ENCODE measurements at regions not wholly inside any gene's neighbourhood (a gene's known extent, or its start where the extent isn't known, plus 50 kb on each side); places are given as distances from the start of the nearest gene placed in this dataset.

DNA sequence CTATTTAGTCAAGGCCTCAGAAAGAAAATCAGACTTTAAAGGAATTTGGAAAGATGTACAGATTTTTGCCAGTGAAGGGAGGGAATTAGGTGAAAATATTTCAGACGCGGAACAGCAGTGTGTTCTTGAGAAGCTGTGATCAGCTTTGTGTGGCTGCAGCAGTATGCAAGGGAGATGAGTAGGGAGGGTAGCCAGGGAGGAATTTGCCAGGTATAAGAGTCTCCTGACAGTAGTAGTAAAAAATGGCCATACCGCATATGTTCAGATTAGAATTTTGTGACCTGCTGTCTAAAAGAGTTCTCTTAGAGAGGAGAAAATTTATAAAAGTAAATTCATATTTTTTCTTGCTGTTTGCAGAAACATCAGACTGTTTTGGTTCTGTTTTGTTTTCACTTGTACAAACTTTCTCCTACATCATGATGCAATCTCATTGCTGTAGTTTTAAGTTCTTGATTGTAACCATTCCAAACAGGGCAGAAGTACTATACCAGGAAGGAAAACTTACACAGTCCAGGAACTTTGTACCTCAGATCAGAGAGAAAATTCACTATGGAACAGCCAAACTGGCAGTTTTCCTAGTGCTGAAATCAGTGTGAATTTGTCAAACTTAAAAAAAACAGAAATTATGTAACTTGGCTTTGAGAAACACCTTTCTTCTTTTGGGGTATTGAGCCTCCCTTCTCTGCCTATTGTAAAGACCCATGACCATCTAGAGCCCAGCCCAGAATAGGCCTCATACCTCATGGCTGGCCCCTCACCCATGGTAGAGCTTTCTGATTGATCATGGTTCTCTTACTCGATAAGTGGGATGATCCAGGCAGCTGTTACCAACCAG is 78.4 kb upstream of the NR3C1 start:
- DNase-seq, result no peak
- no peak overlapping the region for H3K4me3 ChIP-seq (ENCODE audit: low read length in 3 of 3)
- no peaks in the 10 kb centered on the region for H3K27me3 ChIP-seq (ENCODE audit: control insufficient read depth, insufficient read depth, low read length)
- no peaks in the 10 kb centered on the region for H3K4me1 ChIP-seq (ENCODE audit: control insufficient read depth in 2 of 3, insufficient read depth in 2 of 3, low read depth in 1 of 3, low read length in 3 of 3)
- FAIRE-seq, result no peak
- intact Hi-C loops (cut with DNase I), result no loop called here
- no peak for TF ChIP-seq CTCF (IDR thresholded peaks at IDR 0.05; ENCODE audit: borderline replicate concordance, extremely low read depth, insufficient read depth)
- H3K36me3 ChIP-seq (ENCODE audit: control insufficient read depth in 2 of 3, insufficient read depth in 3 of 3, low read length in 3 of 3), result no peaks in the 10 kb centered on the region
- no peak overlapping the region for H3K27ac ChIP-seq (ENCODE audit: low read depth in 2 of 2, low read length in 2 of 2)
- no peaks in the 10 kb centered on the region for H3K9me3 ChIP-seq (ENCODE audit: control insufficient read depth in 2 of 3, insufficient read depth in 1 of 3, low read length in 3 of 3)
- no peak overlapping the region for H3K9ac ChIP-seq (ENCODE audit: low read length in 3 of 3)

DNA sequence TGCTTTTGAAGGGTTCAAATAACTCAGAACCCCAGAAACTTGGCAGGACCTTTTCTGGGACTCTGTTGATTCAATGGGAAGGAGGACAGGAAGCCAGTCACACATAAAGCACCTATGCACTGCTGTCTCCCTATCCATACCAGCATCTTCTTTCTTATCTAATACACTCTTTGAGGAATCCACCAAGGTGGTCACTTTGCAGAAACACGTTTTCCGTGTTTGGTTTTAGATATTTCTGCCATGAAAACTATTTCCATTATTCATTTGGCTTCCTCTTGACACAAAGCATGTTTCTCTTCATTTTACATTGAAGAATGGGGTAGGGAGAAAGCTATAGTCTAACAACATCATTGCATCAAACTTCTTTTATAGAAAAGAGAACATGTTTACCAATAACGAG is 76.5 kb upstream of the NR3C1 start:
- no peak for TF ChIP-seq CTCF (IDR thresholded peaks at IDR 0.05; ENCODE audit: borderline replicate concordance, extremely low read depth, insufficient read depth)
- Histone ChIP-seq H3K4me1 (ENCODE audit: control insufficient read depth in 2 of 3, insufficient read depth in 2 of 3, low read depth in 1 of 3, low read length in 3 of 3) (no peaks in the 10 kb centered on the region), H3K36me3 (ENCODE audit: control insufficient read depth in 2 of 3, insufficient read depth in 3 of 3, low read length in 3 of 3) (no peaks in the 10 kb centered on the region), H3K27me3 (ENCODE audit: control insufficient read depth, insufficient read depth, low read length) (no peaks in the 10 kb centered on the region), H3K9me3 (ENCODE audit: control insufficient read depth in 2 of 3, insufficient read depth in 1 of 3, low read length in 3 of 3) (no peaks in the 10 kb centered on the region), H3K27ac (ENCODE audit: low read depth in 2 of 2, low read length in 2 of 2) (no peak overlapping the region), H3K4me3 (ENCODE audit: low read length in 3 of 3) (no peak overlapping the region), H3K9ac (ENCODE audit: low read length in 3 of 3) (no peak overlapping the region)
- FAIRE-seq (no peak), DNase-seq (no peak)
- intact Hi-C loops (cut with DNase I), result no loop called here

- TF ChIP-seq CTCF (IDR thresholded peaks at IDR 0.05; ENCODE audit: borderline replicate concordance, extremely low read depth, insufficient read depth), result no peak
- intact Hi-C loops (cut with DNase I), result no loop called here
- Histone ChIP-seq H3K27ac (ENCODE audit: low read depth in 2 of 2, low read length in 2 of 2) (no peak overlapping the region), H3K27me3 (ENCODE audit: control insufficient read depth, insufficient read depth, low read length) (no peaks in the 10 kb centered on the region), H3K9me3 (ENCODE audit: control insufficient read depth in 2 of 3, insufficient read depth in 1 of 3, low read length in 3 of 3) (no peaks in the 10 kb centered on the region), H3K9ac (ENCODE audit: low read length in 3 of 3) (no peak overlapping the region), H3K4me3 (ENCODE audit: low read length in 3 of 3) (no peak overlapping the region), H3K36me3 (ENCODE audit: control insufficient read depth in 2 of 3, insufficient read depth in 3 of 3, low read length in 3 of 3) (no peaks in the 10 kb centered on the region), H3K4me1 (ENCODE audit: control insufficient read depth in 2 of 3, insufficient read depth in 2 of 3, low read depth in 1 of 3, low read length in 3 of 3) (no peaks in the 10 kb centered on the region)
- DNase-seq (no peak), FAIRE-seq (no peak)
Observed at GRCh38 chr5:143479394-143479793, 75.9 kb upstream of the NR3C1 start.

Measured in kidney (tissue), 13 donors.